KOPT-K1 (cell line): ENCODE measurements at regions not wholly inside any gene's neighbourhood (a gene's known extent, or its start where the extent isn't known, plus 50 kb on each side); places are given as distances from the start of the nearest gene placed in this dataset.

ENCODE experiments used
- H3K27ac ChIP-seq: fragments of 200-600 bp; sonication (generic); 2 replicates; pipeline ENCODE4 v1.5.1; 2016; ENCODE audit warnings: antibody characterized with exemption, mild to moderate bottlenecking, low read depth, low read length; ENCODE audit not compliant: poor library complexity, severe bottlenecking
- H3K36me3 ChIP-seq: fragments of 200-600 bp; sonication (generic); 2 replicates; pipeline ENCODE4 v1.5.1; 2017; ENCODE audit warnings: antibody characterized with exemption, mild to moderate bottlenecking, low read length, moderate library complexity; ENCODE audit not compliant: insufficient read depth
- H3K9me3 ChIP-seq: fragments of 200-600 bp; sonication (generic); 2 replicates; pipeline ENCODE4 v1.5.1; 2017; ENCODE audit warnings: antibody characterized with exemption, low read length, mild to moderate bottlenecking; ENCODE audit not compliant: insufficient read depth, poor library complexity, severe bottlenecking

- no peak overlapping the region for H3K27ac ChIP-seq
- no peaks in the 10 kb centered on the region for H3K9me3 ChIP-seq
- no peaks in the 10 kb centered on the region for H3K36me3 ChIP-seq
These were observed 314.3 kb downstream of the EPHA7 start for GRCh38 chr6:93105017-93105416.

GRCh38 chr6:93104195-93104817 is 315.1 kb downstream of the EPHA7 start:
- Histone ChIP-seq H3K27ac (no peak overlapping the region), H3K9me3 (no peaks in the 10 kb centered on the region), H3K36me3 (no peaks in the 10 kb centered on the region)

- H3K36me3 ChIP-seq, result no peaks in the 10 kb centered on the region
- H3K9me3 ChIP-seq, result no peaks in the 10 kb centered on the region
- no peak overlapping the region for H3K27ac ChIP-seq
These were observed 330.5 kb downstream of the EPHA7 start for GRCh38 chr6:93088621-93089501.

- no peak overlapping the region for H3K27ac ChIP-seq
- no peaks in the 10 kb centered on the region for H3K36me3 ChIP-seq
- H3K9me3 ChIP-seq, result no peaks in the 10 kb centered on the region
These were observed 331.8 kb downstream of the EPHA7 start for GRCh38 chr6:93087606-93088005.

- Histone ChIP-seq H3K27ac (no peak overlapping the region), H3K9me3 (no peaks in the 10 kb centered on the region)
These were observed 333.0 kb downstream of the EPHA7 start for GRCh38 chr6:93086351-93086750.

GRCh38 chr6:93083337-93084230 is 335.8 kb downstream of the EPHA7 start:
- no peaks in the 10 kb centered on the region for H3K36me3 ChIP-seq
- no peaks in the 10 kb centered on the region for H3K9me3 ChIP-seq
- H3K27ac ChIP-seq, result no peak overlapping the region

More at GRCh38 chr6:93086351-93086750, 333.0 kb downstream of the EPHA7 start:
- no peaks in the 10 kb centered on the region for H3K36me3 ChIP-seq

GRCh38 chr6:93081901-93082300 is 337.5 kb downstream of the EPHA7 start:
- H3K27ac ChIP-seq, result no peak overlapping the region
- H3K36me3 ChIP-seq, result no peaks in the 10 kb centered on the region
- no peaks in the 10 kb centered on the region for H3K9me3 ChIP-seq

- Histone ChIP-seq H3K27ac (no peak overlapping the region), H3K9me3 (no peaks in the 10 kb centered on the region), H3K36me3 (no peaks in the 10 kb centered on the region)
These were observed 340.3 kb downstream of the EPHA7 start for GRCh38 chr6:93079061-93079460.

- no peaks in the 10 kb centered on the region for H3K9me3 ChIP-seq
- H3K27ac ChIP-seq, result no peak overlapping the region
- H3K36me3 ChIP-seq, result no peaks in the 10 kb centered on the region
These were observed 345.5 kb downstream of the EPHA7 start for GRCh38 chr6:93073811-93074210.

- H3K9me3 ChIP-seq, result no peaks in the 10 kb centered on the region
- no peaks in the 10 kb centered on the region for H3K36me3 ChIP-seq
- no peak overlapping the region for H3K27ac ChIP-seq
These were observed 349.5 kb downstream of the EPHA7 start for GRCh38 chr6:93069856-93070255.

- H3K36me3 ChIP-seq, result no peaks in the 10 kb centered on the region
- H3K9me3 ChIP-seq, result no peaks in the 10 kb centered on the region
- H3K27ac ChIP-seq, result no peak overlapping the region
These were observed 359.4 kb downstream of the EPHA7 start for GRCh38 chr6:93059911-93060310.

- Histone ChIP-seq H3K36me3 (no peaks in the 10 kb centered on the region), H3K9me3 (no peaks in the 10 kb centered on the region), H3K27ac (no peak overlapping the region)
These were observed 361.8 kb downstream of the EPHA7 start for GRCh38 chr6:93057584-93057983.

GRCh38 chr6:93048381-93048780 is 371.0 kb downstream of the EPHA7 start:
- Histone ChIP-seq H3K36me3 (no peaks in the 10 kb centered on the region), H3K9me3 (no peaks in the 10 kb centered on the region), H3K27ac (no peak overlapping the region)

GRCh38 chr6:93047033-93047432 is 372.3 kb downstream of the EPHA7 start:
- H3K27ac ChIP-seq, result no peak overlapping the region
- H3K36me3 ChIP-seq, result no peaks in the 10 kb centered on the region
- H3K9me3 ChIP-seq, result no peaks in the 10 kb centered on the region

- no peak overlapping the region for H3K27ac ChIP-seq
- no peaks in the 10 kb centered on the region for H3K9me3 ChIP-seq
- H3K36me3 ChIP-seq, result no peaks in the 10 kb centered on the region
These were observed 374.2 kb downstream of the EPHA7 start for GRCh38 chr6:93045156-93045555.
